Right lobe of liver (tissue), 6 donors: ENCODE measurements at regions not wholly inside any gene's neighbourhood (a gene's known extent, or its start where the extent isn't known, plus 50 kb on each side); places are given as distances from the start of the nearest gene placed in this dataset.
"Not testable (repeated sequence)": the region's sequence is repeated elsewhere in the genome, so short reads cannot be mapped to it uniquely, and the experiment has no call there.

Source experiments
- ATAC-seq, 4 donors: fragments of 200-7000 bp; cut with Tn5 transposase; one replicate each; pipeline ENCODE4 v1.9.1; 2020; ENCODE audit warnings: mild to moderate bottlenecking in 4 of 4, moderate library complexity in 4 of 4
- DNase-seq, 3 donors: peaks; one replicate each; pipeline ENCODE4 v3.0.0-alpha.2; 2020
- H3K27ac ChIP-seq, 3 donors: fragments of 200-600 bp; one replicate each; pipeline ENCODE4 v1.8.0; 2022
- H3K27me3 ChIP-seq, 2 donors: fragments of 200-600 bp; one replicate each; pipeline ENCODE4 v1.8.0; 2022
- H3K36me3 ChIP-seq, 4 donors: fragments of 200-600 bp; sonication (generic) in 1 of 4; one replicate each; pipeline versions ENCODE4 v1.5.1 to v1.8.0; 2017 to 2022; ENCODE audit warnings: control low read depth in 1 of 4
- H3K4me1 ChIP-seq, 4 donors: fragments of 200-600 bp; sonication (generic) in 1 of 4; one replicate each; pipeline versions ENCODE4 v1.5.1 to v1.8.0; 2017 to 2022; ENCODE audit warnings: control low read depth in 1 of 4
- H3K4me3 ChIP-seq, 3 donors: fragments of 200-600 bp; one replicate each; pipeline ENCODE4 v1.8.0; 2022
- H3K9me3 ChIP-seq, 4 donors: fragments of 200-600 bp; sonication (generic) in 1 of 4; one replicate each; pipeline versions ENCODE4 v1.5.1 to v1.8.0; 2017 to 2022; ENCODE audit warnings: control low read depth in 1 of 4
- WGBS: methylation state at CpG from one replicate; pipeline ENCODE4 v1.1.6; 2018; ENCODE audit warnings: low coverage, low lambda C conversion rate; ENCODE audit not compliant: insufficient coverage; ENCODE audit errors: missing lambda C conversion rate; 5-methylcytosine and 5-hydroxymethylcytosine counted together
- intact Hi-C, 2 donors: fragments of 100-400 bp; cut with DNase I; formaldehyde crosslinking; loops; one replicate each; pipeline versions ENCODE4 v1.11.2 to v1.14.1; 2022
- donor health status: DM: no; HTN: yes; CAD: no.
- donor health status: DM: no; HTN: no; CAD: no.
- donor health status: DM: no; HTN: no; CAD: no.
- donor health status: DM: no; HTN: yes; CAD: no.
- donor health status: DM: no; HTN: yes; CAD: no.

- intact Hi-C loops, H3K27me3 ChIP-seq, H3K36me3 ChIP-seq, H3K4me3 ChIP-seq, H3K27ac ChIP-seq, ATAC-seq, H3K9me3 ChIP-seq, H3K4me1 ChIP-seq: not testable (repeated sequence)
- DNase-seq: peak in 1 of 3 donors; percentile 37
- WGBS: no CpG with 5 or more reads among the region's 26 CpGs
These were observed 773.4 kb downstream of the TUBA3C start for GRCh38 chr13:18408205-18408604.
